CD4-positive, alpha-beta T cell treated with Interleukin-15 for 1 hour (primary cell): ENCODE measurements at regions not wholly inside any gene's neighbourhood (a gene's known extent, or its start where the extent isn't known, plus 50 kb on each side); places are given as distances from the start of the nearest gene placed in this dataset.
"Not testable (repeated sequence)": the region's sequence is repeated elsewhere in the genome, so short reads cannot be mapped to it uniquely, and the experiment has no call there.

Experiments
- DNase-seq: peaks from one replicate; pipeline ENCODE4 v3.0.0-alpha.2; 2020

DNA sequence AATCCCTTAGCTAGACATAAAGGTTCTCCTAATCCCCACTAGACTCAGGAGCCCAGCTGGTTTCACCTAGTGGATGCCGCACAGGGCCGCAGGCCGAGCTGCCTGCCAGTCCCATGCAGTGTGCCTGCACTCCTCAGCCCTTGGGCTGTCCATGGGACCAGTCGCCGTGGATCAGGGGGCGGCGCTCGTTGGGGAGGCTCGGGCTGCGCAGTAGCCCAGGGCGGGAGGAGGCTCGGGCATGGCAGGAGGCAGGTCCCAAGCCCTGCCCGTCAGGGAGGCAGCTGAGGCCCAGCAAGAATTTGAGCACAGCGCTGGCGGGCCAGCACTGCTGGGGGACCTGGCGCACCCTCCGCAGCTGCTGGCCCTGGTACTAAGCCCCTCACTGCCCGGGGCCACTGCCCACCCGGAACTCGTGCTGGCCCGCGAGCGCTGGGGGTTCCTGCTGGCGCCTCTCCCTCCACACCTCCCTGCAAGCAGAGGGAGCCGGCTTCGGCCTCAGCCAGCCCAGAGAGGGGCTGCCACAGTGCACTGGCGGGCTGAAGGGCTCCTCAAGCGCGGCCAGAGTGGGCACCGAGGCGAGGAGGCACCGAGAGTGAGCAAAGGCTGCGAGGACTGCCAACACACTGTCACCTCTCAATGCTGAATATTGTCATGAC is 307.8 kb downstream of the C6orf118 start:
- no peak for DNase-seq

DNA sequence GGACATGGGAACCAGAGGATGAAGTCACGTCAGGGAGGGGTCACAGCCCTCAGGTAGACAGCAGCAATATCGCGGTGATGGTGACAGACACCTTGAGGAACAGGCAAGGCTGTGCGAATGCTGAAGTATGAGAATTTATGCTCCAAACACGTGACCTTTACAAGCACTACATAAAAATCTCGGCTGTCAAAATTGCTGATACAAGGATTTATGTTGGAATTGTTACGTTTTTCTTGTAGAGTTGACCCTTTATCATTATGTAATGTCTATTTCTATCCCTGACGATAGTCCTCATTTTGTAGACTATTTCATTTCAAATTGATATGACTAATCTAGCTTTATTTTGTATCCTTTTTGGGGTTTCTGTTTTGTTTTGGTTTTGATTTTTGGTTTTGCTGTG is 311.1 kb downstream of the C6orf118 start:
- no peak for DNase-seq

DNA sequence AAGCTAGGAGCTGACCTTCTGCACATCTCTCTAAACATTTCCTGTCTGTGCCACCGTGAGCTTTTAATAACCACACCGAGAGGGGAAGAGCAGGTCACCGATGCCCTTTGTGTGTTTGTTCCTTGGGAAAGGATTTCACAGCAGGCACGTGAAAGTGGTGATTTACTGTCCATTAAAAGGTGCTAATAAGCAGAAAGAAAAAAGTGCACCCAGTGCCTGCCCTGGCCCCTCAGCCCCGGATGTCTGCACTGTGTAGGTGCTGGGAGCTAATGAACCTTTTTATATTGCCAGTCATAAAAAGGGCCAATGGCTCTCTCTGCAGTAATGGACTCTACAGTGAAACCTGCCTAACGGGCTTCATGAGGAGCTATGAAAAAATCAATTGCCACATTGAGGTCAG is 312.6 kb downstream of the C6orf118 start:
- no peak for DNase-seq

DNA sequence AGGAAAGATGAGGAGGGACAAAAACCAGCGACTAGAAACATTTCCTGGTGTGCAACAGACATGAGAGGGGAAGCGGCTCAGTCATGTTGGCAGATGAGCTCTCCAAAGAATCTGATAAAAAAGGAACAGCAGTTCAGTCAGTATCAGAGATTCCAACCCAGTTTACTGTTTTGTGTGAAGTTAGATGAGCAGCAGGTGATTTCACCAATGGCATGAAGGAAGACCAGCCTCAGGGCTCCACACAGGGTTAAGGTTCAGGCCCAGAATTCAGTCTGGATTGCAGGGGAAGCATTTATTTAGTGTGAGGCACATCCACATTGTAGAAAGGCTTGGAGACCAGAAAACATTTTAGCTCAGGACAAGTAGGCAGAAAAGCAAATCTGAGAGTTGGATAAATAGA is 317.8 kb downstream of the C6orf118 start:
- DNase-seq: no peak

DNA sequence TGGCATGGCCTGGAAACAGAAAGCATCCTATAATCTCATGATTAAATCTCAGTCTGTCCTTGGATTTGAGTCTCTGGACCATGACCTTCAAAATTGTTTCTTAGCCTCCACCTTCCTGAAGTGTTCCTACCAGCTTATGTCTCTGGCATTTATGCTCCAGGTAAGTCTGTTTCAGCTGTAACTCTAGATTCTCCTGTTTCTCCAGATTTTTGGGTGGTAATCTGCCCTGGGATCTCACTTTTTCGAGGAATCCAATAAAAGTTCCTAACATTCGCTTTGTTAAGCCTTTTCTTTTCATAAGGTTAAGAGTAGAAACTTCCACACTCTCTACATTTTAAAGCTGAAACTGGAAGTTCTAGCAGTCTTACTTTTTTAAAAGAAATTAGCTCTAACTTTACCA is 318.5 kb downstream of the C6orf118 start:
- DNase-seq: no peak

DNA sequence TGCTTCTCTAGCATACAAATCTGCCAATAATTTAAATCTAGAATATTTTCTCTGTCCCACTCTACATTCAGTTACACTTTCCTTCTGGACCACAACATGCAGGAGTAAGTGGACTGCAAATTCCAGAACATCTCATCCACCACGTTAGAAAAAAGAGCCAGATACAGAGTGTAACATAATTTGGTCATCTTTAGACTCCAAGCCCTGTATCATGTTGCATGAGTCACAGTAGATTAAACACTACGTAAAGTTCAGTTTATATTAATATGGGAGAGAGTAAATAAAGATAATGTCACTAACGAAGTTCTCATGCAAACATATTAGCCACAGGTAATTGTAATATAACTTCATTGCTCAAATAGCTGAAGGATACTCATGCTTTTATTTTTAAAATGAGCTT is 327.0 kb downstream of the C6orf118 start:
- DNase-seq: no peak

DNA sequence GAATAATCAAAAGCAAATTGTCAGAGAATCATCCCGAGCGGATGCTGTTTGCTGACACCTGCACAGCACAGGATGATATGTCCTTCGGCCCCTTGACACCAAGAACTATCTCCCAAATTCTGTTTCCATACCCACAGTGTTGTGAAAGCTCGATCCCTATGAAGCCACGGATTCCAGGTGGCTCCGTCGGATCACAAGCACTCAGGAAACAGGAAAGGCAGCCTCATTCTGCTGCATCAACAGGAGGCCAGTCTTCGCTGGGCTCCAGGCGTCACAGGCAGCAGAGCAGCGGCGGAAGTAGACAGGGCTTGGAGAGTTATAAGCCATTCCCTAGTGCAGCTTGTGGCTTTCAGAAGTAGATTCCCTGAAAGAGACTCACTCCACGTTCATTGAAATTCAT is 342.3 kb downstream of the C6orf118 start:
- no peak for DNase-seq

DNA sequence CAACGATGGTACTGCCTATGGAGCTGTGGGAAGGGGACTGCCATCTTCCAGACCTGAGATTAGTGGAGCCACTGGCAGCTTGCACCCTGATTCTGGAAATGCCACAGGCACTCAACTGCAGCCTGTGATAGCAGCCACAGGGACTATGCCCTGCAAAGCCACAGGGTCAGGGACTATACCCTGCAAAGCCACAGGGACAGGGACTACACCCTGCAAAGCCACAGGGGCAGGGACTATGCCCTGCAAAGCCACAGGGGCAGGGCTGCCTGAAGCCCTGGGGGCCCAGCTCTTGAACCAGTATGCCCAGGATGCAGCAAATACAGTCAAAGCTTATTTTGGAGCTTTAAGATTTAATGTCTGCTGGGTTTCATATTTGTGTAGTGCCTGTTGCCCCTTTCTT is 346.6 kb downstream of the C6orf118 start:
- DNase-seq: no peak

DNA sequence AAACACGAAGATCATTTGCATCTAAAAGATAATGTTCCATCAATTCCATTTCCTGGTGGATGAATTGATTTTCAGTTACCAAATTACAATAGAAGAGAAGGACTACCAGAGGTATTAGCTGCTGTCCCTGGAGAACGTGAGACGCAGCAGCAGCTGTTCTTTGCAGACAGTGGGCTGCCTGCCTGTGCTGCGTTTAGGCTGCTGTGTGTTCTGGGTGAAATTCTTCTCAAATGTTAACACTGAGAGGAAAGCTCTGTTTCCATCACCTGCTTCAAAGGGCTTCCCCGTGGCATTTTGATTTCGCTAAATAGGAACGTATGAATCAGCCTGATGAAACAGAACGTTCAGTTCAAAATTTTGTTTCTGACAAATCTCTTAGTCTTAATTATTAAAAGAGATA is 362.2 kb downstream of the C6orf118 start:
- no peak for DNase-seq

DNA sequence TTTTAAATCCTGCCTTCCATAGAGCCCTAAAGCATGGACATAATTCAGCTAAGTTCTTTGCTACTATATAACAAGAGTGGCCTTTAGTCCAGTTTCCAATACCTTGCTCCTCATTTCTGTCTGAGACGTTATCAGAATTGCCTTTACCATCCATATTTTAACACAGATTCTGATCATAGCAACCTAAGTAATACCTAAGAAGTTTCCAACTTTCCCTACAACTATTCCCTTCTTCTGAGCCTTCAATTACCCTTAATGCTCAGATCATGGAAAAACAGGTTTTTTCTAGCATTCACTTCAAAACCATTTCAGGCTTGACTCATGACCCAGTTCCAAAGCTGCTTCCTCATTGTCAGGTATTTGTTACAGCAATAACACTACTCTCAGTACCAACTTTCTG is 367.1 kb downstream of the C6orf118 start:
- no peak for DNase-seq

DNA sequence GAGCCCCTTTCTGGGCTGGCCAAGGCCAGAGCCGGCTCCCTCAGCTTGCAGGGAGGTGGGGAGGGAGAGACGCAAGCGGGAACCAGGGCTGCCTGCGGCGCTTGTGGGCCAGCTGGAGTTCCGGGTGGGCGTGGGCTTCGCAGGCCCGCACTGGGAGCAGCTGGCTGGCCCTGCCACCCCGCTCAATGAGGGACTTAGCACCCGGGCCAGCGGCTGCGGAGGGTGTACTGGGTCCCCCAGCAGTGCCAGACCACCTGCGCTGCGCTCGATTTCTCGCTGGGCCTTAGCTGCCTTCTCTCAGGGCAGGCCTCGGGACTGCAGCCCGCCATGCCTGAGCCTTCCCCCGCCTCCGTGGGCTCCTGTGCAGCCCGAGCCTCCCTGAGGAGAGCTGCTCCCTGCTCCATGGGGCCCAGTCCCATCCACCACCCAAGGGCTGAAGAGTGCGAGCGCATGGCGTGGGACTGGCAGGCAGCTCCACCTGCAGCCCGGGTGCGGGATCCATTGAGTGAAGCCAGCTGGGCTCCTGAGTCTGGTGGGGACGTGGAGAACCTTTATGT is 376.1 kb downstream of the C6orf118 start:
- DNase-seq: not testable (repeated sequence)

DNA sequence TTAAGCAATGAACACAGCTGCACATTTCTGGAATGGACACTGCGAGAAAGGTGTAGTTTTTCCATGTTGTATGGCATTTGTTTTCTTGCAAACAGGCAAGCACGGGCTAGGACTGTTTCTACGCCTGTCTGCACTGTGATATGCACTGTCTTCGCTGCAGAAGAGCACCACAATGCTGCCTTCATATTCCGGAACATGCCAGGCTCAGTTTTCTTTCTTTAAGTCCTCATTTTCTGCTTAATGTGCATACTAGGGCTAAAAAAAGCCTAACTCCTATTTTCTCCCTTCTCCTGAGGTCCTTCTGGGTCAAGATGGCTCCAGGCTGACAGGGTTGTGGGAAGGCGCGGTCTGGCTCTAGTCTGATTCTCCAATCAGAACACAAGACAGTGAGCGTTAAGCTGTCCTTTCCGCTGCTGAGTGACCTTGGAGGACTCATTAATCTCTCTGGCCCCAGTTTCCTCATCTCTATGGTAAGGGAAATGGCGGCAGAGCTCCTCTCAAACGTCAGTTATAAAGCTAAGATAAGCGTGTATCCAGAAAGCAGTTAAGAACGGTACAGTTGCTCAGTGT is 379.9 kb downstream of the C6orf118 start:
- no peak for DNase-seq

DNA sequence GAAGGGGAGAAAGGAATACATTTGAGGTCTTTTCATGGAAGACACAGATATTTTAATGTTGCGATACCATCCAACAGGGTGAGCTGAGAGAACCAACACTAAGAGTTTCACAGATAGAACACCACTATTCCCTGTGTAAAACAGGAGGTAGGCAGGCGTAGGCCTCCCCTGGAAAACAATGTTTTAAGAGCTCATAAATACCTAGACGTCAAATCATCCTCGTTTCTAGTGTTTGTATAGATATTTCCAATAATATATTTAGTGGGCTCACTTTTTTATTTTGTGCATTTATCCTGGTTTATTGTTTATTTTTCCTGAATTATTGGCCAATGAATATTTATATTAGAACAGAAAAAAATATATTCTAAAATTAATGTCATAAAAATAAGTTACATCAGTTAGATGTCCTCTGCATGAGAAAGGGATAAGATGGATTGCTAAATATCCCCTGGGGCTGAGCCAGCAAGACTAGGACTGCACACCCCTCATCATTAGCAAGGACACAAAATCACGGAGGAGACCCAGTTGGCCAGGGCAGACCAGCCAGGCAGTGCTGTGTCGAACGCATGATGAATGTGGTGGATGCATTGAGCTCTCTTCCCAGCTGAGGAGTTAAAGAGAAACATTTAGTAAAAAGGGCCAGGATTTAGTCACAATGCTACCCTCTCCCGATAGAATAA is 380.5 kb downstream of the C6orf118 start:
- DNase-seq: no peak

DNA sequence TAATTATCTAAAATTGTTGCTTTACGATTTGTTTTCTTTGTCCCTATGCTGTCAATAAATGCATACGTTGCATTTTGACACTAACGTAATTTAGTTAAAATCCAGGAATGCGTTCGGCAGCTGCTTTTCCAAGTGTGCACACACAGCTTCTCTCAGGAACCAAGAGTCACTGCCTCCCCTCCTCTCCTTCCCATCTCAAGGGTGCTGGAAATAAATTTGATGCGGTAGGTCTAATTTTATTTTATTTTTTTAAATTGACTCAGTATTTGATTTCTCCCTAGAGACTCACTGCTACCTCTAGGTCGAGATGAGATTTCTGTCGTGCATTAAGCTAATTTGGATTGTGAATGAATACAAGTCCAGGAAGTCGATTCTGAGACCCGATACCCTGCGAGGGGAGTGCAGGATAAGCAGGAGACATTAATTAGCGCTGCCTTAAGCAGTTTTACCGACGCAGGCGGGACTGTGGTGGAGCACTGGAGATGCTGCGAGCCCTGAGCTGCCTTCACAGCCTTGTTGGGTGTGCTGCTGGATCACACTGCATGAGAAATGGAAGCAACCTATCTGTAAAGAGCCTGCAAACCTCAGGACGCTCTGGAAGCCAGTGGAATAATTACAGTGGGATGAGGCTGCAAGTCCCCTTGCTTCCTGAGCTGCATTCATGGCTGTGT is 381.2 kb downstream of the C6orf118 start:
- no peak for DNase-seq

DNA sequence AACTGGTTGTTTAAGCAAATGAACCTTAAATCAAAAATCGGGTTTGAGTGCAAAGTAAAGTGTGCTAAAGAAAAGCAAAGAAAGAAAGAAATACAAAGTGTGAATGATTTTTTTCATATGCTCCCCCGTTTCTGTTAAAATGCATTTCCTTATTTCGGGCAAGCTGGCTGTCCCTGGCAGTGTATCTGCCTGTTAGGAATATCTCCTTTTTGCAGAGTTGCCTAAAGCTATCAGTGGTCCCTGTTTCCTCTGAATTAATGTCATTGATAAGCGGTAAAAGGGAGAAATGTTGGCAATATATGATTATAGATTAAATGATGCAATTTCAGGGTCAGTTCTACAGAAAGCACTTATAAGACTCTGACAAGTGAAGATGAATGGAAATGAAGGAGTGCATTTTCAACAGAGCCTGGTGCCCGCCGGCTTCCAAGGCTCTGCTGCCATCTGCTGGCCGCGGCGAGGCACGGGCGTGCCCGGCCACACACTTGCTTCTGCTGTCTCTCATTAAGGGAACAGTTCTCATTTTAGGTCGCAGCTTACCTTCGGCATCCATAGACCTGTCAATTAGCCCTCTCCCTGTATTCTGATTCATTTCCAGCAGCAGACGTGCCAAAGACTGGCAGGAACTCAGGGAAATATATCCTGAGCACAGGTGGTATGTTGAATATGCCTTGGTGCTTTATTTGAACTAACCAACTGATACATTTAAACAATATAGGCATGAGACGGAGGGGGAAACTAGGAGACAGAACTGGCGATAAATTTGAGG is 381.9 kb downstream of the C6orf118 start:
- DNase-seq: peak; percentile 23

DNA sequence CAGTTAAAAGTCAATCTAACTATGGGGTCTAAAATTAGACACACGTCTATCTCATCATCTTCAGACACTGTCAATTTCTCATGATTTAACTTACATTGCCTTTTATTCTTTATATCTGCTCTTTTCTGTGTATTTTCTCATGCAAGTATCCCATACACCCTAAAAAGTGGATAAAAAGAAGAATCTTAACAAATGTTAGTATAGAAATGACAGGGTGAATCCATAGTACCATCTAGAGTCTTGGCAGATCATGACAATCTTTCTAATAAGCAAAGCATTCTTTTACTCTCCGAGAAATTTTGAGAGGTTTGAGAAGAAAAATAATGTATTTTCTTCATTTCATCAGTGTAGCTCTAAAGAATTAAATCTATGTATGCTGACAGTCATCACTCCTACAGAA is 382.7 kb downstream of the C6orf118 start:
- DNase-seq: no peak

DNA sequence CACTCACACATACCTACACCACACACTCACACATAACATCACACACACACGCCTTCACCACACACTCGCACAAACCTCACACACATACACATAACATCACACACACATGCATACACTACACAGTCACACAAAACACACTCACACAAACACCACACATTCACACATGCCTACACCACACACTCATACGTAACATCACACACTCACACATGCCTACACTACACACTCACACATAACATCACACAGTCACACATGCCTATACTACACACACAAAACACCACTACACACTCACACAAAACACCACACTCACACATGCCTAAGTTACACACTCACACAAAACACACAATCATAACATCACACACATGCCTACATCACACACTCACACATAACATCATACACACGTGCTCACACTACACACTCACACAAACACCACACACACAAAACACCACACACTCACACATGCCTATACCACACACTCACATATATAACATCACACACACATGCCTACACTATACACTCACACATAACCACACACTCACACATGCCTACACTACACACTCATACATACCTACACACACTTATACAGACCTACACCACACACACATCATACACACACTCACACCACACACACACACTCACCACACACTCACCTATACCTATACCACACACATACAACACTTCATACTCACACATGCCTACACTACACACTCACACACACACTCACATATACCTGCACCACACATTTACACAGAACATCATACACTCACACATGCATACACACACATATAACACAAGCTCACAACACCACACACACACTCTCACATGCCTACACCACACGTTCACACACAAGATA is 383.5 kb downstream of the C6orf118 start:
- no peak for DNase-seq

DNA sequence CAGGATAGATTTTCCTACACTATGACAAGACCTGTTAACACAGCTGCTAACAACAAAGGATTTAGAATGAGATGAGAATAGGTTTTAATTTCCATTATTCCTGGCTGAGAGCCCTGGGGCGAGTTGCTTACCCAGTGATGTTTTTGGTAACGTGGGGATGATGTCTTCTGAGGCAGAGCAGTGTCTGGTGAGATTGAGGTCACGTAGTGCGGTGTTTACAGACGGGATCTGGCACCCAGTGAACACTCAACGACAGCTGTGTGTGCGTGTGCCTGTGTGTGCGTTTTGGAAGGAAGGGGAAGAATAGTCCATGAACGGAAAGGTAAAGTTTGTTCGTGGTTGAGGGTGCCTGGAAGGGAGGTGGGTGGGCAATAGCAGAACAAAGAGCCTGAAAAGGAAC is 384.7 kb downstream of the C6orf118 start:
- no peak for DNase-seq

DNA sequence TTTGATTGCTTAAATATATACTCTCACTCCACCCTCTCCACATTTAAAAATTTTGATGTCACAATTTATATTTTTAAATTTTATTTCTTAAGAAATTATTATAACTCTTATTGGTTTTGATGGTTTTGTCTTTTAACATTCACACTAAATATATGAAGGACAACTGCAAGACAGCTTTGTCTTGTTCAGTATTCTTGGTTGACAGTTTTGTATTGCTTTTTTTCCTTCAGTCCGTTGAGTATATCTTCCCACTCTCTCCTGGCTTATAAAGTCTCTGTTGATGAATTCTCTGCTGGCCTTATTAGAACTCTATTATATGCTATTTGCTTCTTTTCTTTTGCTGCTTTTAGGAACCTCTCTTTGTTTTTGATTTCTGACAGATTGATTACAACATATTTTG is 392.2 kb downstream of the C6orf118 start:
- no peak for DNase-seq

DNA sequence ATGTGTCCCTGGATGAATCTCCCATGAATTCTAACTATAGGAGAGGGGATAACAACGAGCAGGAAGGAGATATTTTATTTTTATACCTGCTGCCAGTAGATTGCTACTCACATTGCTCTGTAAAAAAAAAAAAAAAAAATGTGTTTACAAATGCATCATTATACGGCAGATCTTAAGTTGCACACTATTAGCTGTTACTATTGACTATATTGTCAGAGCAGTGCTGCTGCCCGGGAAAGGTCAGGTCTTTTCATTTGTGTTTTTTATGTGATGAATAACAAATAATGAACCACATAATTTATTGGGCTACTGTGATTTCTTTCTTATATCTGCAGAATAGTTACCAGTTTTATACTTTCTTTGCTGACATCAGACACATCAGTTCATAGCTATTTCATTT is 393.3 kb downstream of the C6orf118 start:
- no peak for DNase-seq

DNA sequence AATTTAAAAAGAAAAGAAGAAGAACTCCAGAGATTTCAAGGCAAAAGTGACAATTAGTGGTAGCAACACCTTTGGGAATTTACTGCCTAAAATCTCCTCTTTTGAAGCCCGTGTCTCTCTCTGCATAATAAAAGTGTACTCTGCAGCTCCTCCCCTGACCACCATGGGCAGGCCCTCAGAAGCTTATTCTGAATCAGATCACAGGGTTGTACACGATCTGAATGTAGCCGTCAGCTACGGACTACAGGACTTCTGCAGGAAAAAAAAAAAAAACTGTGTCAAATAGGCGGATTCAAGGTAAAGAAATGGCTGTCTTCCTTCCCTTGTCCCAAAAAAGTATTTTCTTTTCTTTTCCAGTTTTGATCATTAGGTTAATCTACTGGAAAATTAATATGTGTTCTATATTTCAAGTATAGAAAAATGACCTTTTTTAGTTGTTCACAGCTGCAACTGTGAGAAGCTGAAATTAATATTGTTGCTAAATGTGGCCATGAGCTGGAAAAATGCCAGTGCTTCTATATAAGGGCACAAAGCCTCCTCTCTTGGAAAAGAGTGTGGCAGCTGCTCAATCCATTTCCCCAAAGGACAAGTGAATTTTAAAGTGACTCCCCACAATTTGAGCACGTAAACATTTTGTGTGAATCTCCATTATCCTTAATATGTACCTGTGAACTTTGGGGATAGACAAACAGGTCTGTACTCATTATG is 397.4 kb downstream of the C6orf118 start:
- DNase-seq: no peak
